ENCODE measurements at regions not wholly inside any gene's neighbourhood (a gene's known extent, or its start where the extent isn't known, plus 50 kb on each side); places are given as distances from the start of the nearest gene placed in this dataset.

GRCh38 chr12:48419116-48419935 is 53.0 kb upstream of the ANP32D start:
- TF ChIP-seq CTCF (conservative IDR thresholded peaks at IDR 0.05; ENCODE audit: low read length) (no peak), EZH2phosphoT487 (IDR thresholded peaks at IDR 0.05; ENCODE audit: borderline replicate concordance) (no peak)
